Kasumi-1 (cell line): ENCODE measurements at regions not wholly inside any gene's neighbourhood (a gene's known extent, or its start where the extent isn't known, plus 50 kb on each side); places are given as distances from the start of the nearest gene placed in this dataset.
"Not testable (repeated sequence)": the region's sequence is repeated elsewhere in the genome, so short reads cannot be mapped to it uniquely, and the experiment has no call there.

Experiments
- DNase-seq, 2 experiments: peaks; one replicate each; lab custom pipeline; 2025; lab: John Stamatoyannopoulos, UW

GRCh38 chr3:135558150-135558783 lies 407.3 kb upstream of the PPP2R3A start:
- DNase-seq: no peak

DNA sequence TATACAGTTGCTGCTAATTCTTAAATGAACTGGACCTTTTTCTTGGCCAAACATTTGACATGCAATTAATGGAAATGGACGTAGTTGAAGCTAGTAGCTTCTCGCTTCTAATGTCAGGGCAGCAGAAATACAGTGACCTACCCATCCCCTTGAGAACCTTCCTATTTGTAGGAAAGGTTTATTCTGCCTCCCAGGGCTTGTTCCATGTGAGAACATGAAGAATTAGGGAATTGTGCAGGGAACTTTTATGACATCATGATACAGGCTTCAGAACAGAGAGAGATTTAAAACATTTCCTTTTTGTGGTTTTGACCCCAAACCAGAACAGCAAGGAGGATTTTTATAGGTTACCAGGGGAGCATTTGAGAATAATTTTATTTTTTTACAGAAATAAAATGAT lies 406.6 kb upstream of the PPP2R3A start:
- no peak for DNase-seq

GRCh38 chr3:135559802-135560201 lies 405.7 kb upstream of the PPP2R3A start:
- no peak for DNase-seq

DNA sequence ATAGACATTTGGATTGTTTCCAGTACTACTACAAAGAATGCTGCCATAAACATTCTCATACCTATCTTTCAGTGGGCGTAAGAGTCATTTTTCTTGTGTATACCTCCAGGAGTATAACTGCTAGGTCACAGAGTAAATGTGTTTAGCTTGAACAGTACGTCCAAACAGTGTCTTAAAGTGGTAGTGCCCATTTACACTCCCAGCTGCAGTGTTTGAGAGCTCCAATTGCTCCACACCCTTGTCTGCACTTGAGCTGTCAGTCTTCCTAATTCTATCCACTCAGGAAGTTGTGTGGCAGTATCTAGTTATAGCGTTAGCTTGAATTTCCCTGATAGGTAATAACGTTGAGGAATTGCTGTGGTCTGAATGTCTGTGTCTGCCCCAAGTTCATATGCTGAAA lies 404.7 kb upstream of the PPP2R3A start:
- no peak for DNase-seq

- DNase-seq: no peak
Measured at GRCh38 chr3:135564696-135565095, 400.8 kb upstream of the PPP2R3A start.

GRCh38 chr3:135565546-135565945 lies 400.0 kb upstream of the PPP2R3A start:
- DNase-seq: no peak

DNA sequence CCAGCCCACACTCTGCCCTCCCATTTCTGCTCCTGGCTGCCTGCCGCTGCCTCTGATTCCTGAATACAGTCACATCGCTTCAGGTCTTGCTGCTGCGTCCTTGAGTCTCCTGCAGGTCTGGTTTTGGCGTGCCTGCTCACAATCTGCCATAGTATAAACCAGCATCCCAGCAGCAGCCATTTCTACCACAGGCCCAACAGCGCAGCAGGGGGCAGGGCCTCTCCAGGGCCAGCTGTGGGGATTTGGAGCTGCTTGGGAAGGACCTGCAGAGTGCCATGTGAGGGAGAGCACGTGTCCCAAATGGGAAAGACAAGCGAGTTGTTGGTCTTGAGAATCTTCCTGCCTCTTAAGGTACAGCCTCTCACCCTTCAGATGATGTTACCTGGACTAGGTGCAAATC lies 398.3 kb upstream of the PPP2R3A start:
- no peak for DNase-seq

DNA sequence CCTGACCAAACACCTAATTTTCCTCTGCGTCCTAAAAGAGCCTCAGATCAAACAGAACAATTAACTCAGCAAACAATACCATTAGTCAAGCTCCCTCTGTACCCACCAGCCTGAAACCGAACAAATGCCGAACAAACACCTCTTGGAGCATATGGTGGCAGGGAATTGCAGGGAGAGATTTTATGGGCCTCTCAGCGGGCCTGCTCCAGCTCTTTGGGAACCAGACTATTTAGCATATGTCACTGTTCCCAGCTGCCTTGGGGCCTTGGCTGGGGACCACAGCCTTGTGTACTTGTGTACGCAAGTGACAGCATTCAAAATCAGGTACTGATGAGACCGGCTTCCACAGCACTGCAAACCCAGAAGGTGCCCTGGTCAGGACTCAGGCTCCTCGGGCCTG lies 388.8 kb upstream of the PPP2R3A start:
- no peak for DNase-seq

DNA sequence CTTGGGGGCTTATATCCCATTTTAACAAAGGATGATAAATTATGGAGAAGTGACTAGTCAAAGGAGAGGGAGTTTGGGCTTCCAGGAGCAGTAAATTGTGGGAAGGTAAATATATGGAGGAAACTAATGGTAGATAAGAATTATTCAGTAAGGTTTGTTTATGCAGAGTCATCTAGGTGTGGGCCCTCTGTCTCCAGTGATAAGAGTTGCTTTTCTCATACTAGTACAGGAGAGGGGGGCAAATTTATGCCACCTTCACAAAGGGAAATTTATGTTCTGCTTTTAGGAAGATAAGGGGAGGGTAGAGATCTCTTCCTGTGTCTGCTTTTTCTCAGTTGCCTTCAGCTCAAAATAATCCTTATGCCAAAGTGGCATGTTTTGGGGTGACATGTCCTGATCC lies 383.7 kb upstream of the PPP2R3A start:
- DNase-seq: no peak

DNA sequence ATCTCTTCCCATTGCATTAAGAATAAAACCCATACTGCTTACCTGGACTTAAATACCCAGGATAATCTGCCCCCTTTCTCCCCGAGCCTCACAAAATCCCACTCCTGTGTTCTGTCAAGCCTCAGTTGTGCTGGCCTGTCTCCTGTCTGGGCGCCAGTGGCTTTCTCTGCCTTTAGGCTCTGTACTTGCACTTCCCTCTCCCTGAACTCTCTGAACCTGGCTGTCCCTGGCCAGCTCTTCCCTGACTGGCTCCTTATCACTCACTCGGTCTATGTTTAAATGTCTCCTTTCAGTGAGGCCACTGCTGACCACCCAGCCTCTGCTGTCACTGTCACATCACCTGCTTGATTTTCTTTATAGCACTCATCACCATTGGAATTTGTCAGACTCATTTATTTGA lies 382.7 kb upstream of the PPP2R3A start:
- DNase-seq: no peak

DNA sequence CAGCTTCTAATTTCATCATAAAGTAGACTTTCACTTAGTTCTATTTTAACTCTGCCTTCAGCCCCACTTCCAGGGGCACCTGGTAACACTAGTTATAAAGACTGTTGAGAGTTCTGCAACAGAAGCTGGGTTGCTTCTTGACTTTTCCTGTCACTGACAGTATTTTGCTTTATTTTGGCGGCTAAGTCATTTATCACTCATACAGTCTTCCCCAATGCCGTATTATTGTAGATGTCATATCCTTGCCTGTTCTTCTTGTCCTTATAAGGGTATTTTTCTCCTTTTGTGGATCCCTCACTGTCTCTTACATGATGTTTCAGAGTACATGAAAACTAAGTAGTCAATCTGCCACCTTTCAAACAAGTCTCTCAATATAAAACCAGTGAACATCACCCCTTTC lies 369.0 kb upstream of the PPP2R3A start:
- no peak for DNase-seq

DNA sequence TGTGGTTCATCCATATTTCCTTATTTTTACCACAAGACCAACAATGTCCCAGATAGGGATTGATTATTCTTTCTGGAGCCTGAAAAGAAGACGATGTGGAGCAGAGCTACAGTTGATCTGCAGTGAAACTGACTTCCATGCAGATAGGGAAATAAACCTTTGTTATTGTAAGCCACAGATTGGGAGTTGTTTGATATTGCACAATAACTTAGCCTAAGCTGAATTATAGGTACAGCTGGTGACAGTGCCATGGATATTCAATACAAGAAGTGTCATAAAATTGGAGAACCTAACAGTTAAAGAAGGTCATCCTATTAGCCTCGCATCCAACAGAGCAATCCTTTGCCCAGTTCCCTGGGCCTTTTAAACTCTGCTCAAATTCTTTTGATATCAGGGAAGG lies 367.7 kb upstream of the PPP2R3A start:
- DNase-seq: no peak

DNA sequence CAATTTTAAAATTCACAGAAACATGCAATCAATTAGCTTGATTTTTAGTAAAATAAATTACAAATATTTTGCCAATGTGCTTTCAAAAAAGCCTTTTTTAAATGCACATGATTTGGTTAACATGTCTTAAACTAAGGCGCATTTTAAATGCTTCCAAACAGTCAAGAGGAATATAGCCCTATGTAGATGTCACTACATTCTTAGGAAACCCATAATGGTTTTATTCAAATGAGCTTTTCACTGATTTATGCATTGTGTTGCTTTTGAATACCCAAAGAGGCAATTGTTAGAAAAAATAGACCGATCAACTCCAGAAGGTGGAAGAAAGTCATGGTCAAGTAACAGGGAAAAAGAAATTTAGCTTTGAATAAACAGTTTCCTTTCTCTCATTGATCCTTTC lies 366.9 kb upstream of the PPP2R3A start:
- DNase-seq: no peak

DNA sequence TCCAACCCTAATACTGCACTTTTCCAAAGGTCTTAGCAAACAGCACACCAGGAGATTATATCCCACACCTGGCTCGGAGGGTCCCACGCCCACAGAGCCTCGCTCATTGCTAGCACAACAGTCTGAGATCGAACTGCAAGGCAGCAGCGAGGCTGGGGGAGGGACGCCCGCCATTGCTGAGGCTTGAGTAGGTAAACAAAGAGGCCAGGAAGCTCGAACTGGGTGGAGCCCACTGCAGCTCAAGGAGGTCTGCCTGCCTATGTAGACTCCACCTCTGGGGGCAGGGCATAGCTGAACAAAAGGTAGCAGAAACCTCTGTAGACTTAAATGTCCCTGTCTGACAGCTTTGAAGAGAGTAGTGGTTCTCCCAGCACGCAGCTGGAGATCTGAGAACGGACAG lies 361.0 kb upstream of the PPP2R3A start:
- DNase-seq: not testable (repeated sequence)

GRCh38 chr3:135618123-135618522 lies 347.4 kb upstream of the PPP2R3A start:
- DNase-seq: no peak

GRCh38 chr3:135621184-135621920 lies 344.2 kb upstream of the PPP2R3A start:
- DNase-seq: no peak

GRCh38 chr3:135622215-135622614 lies 343.3 kb upstream of the PPP2R3A start:
- no peak for DNase-seq

- DNase-seq: no peak
Measured at GRCh38 chr3:135622656-135623055, 342.9 kb upstream of the PPP2R3A start.

DNA sequence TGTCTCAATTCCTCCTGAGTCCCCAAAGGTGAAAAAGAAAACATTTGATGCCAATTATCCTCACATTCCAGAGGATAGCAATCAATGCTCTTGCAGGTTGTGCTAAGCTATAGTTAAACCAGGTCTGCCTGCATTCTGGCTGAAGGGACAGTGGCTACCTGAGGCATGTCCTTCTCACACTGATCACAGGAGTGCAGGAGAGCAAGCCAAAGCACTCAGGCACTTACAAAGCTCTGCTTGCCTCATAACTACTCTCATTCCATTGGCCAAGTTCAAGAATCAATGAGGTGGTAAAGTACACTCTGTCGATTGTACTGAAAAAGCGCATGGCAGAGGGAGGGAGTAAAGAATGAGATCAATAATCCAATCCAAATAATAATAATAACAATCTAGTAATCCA lies 342.0 kb upstream of the PPP2R3A start:
- no peak for DNase-seq

- no peak for DNase-seq
Measured at GRCh38 chr3:135627057-135627456, 338.5 kb upstream of the PPP2R3A start.

DNA sequence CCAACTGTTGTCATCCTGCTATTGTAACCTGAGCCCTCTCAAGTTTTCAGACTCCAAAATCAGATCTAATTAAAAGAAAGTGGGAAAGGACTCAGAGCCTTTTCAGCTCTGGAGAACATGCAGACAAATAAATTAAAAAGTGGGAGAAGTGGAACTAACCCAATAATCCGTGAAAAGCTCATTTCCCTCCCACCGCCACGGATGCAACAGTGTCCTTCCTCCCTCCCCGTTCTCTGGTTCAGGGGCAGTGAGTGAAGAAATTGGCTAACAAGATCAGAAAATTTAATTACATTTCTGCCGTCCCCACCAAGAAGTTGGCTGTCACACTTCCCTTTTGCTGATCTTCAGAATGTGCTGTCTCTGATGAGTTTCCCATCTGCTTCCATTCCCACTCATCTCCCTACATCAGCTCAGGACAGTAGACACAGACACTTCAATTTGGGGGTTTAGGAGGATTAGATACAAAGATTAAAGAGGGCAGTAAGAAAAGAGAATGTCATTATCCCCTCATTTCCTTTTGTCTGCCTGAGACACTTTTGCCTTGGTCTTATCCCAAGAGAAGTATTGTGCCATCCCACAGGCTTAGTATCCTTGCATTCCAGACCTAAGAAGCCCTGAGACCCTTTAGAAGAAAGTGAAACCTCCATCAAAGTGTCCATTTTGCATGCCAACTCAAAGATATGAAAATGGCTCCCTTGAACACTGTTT lies 335.7 kb upstream of the PPP2R3A start:
- DNase-seq: no peak

DNA sequence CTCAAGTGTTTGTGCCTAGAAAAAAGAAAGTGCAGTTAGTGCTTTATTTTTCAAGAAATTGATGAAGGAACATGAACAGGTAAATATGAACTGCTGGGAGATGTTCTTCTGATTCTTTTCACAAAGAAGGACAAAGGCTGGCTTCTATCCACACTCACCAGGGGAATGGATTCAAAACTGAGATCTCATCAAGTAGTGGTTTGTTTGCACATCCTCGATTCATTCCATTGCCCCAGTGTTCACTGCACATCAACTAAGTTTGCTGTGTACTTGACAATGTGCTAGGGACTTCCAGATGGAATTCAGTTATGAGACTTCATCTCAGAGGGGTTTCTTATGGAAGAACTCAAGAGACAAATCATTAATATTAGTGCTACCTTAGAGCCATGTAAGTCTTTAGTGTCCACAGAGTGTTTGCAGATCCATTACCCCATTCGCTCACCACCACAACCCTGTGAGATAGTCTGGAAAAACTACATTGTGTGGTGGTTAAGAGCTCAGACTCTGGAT lies 332.9 kb upstream of the PPP2R3A start:
- no peak for DNase-seq

DNA sequence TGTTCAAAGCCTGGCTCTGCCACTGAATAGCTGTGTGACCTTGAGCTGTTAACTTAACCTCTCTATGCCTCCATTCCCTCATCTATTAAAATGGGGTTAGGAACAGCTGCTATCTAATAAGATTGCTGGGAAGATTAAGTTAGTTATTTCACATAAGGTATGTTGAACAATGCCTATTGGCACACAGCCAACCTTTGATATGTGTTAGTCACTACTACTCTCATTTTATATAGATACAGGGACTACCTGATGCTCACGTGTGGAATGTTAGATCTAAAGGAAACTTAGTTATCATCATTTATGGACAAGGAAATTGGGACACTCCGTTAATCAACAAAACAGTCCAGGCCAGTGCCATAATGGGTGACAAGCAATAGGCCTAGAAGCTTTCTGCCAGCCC lies 332.4 kb upstream of the PPP2R3A start:
- no peak for DNase-seq
